Panc1 (cell line): ENCODE measurements at regions not wholly inside any gene's neighbourhood (a gene's known extent, or its start where the extent isn't known, plus 50 kb on each side); places are given as distances from the start of the nearest gene placed in this dataset.

ENCODE experiments used
- ATAC-seq: fragments of 200-7000 bp; cut with Tn5 transposase; 2 replicates; pipeline ENCODE4 v1.9.1; 2020; ENCODE audit warnings: mild to moderate bottlenecking, moderate library complexity
- BruUV-seq: library from RNA; stranded (reverse); fragments of 400-500 nt; replicated peaks from 2 replicates; lab custom pipeline; 2021; lab: Mats Ljungman, UMichigan
- CTCF ChIA-PET: fragments of 300-600 bp; sonication (Branson Sonifier 250); formaldehyde crosslinking; loops from one replicate; lab custom pipeline; 2022; ENCODE audit warnings: antibody characterized with exemption; lab: Charles Lee
- POLR2A ChIA-PET: fragments of 300-600 bp; sonication (Branson Sonifier 250); formaldehyde crosslinking; loops from one replicate; lab custom pipeline; 2022; ENCODE audit warnings: antibody characterized with exemption; lab: Charles Lee
- DNase-seq: peaks from one replicate; pipeline ENCODE4 v3.0.0-alpha.2; 2010; ENCODE audit warnings: low read depth, low spot score
- H3K27ac ChIP-seq: 2 replicates; pipeline ENCODE4 v1.5.1; 2011; ENCODE audit warnings: mild to moderate bottlenecking, low read length, inconsistent platforms
- H3K27me3 ChIP-seq: fragments of 200-500 bp; sonication (Bioruptor generic); 2 replicates; pipeline ENCODE4 v1.6.0; 2014; ENCODE audit warnings: low read length, inconsistent platforms; ENCODE audit not compliant: control insufficient read depth, insufficient read depth
- H3K36me3 ChIP-seq: fragments of 200-500 bp; sonication (Bioruptor generic); 2 replicates; pipeline ENCODE4 v1.5.1; 2014; ENCODE audit warnings: inconsistent platforms, mild to moderate bottlenecking, low read length, moderate library complexity; ENCODE audit not compliant: control insufficient read depth, insufficient read depth
- H3K4me1 ChIP-seq: 2 replicates; pipeline ENCODE4 v1.5.1; 2011; ENCODE audit warnings: inconsistent platforms, mild to moderate bottlenecking, low read length, moderate library complexity; ENCODE audit not compliant: control insufficient read depth, insufficient read depth
- H3K4me3 ChIP-seq, 2 experiments: 2 replicates each; pipeline ENCODE4 v1.5.1; 2011 to 2012; ENCODE audit warnings: low read depth in 2 of 2, low read length in 2 of 2, mild to moderate bottlenecking in 2 of 2, inconsistent platforms in 1 of 2, moderate library complexity in 1 of 2
- H3K9me3 ChIP-seq: fragments of 200-500 bp; sonication (Bioruptor generic); 2 replicates; pipeline ENCODE4 v1.5.1; 2014; ENCODE audit warnings: low read depth, mild to moderate bottlenecking, inconsistent platforms, low read length, moderate library complexity; ENCODE audit not compliant: control insufficient read depth, insufficient read depth
- CTCF ChIP-seq: fragments of 450-650 bp; IDR thresholded peaks from 2 replicates; pipeline ENCODE4 v1.5.1; 2017; ENCODE audit warnings: mild to moderate bottlenecking
- POLR2AphosphoS5 ChIP-seq: IDR thresholded peaks from 2 replicates; pipeline ENCODE4 v1.6.1; 2012; ENCODE audit warnings: mild to moderate bottlenecking, low read depth, low read length, moderate library complexity
- REST ChIP-seq, 2 experiments: IDR thresholded peaks; 2 replicates each; pipeline ENCODE4 v1.6.1; 2011 to 2012; ENCODE audit warnings: low read depth in 2 of 2, control low read depth in 1 of 2, low read length in 1 of 2, mild to moderate bottlenecking in 1 of 2, moderate library complexity in 1 of 2; ENCODE audit not compliant: insufficient read depth in 1 of 2
- SIN3A ChIP-seq: IDR thresholded peaks from 2 replicates; pipeline ENCODE4 v1.6.1; 2012; ENCODE audit warnings: low read depth, mild to moderate bottlenecking, low read length, moderate library complexity, borderline replicate concordance; ENCODE audit not compliant: insufficient read depth
- TCF7L2 ChIP-seq: IDR thresholded peaks from 2 replicates; pipeline ENCODE4 v1.6.1; 2011; ENCODE audit warnings: mild to moderate bottlenecking, low read depth, low read length, inconsistent platforms
- in situ Hi-C: cut with HindIII; loops from 2 replicates; pipeline ENCODE4 v1.10.0; 2016; ENCODE audit warnings: low sequenced_read_pairs, low pct_unique_long_range_greater_than_20kb
- intact Hi-C: fragments of 100-400 bp; cut with micrococcal nuclease; formaldehyde crosslinking; loops from one replicate; pipeline ENCODE4 v1.10.0; 2022; ENCODE audit not compliant: unreplicated experiment

DNA sequence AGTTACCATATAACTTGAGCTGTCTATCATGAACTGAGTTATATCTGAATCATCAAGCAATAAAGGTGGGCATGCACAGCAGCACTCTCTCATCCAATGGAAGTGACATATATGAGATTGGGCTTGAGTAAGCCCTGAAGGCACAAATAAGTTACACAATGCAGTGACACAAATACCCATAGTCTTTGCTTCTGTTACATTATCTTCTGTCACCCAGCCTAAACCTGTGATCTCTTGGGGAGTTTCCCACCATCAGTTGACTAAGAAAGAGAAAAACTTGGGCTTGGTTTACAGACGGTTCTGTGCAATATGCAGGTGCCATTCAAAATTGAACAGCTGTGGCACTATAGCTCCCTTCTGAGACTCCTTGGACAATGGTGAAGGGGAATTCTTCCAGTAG, 138.8 kb upstream of the IL15 start:
- DNase-seq (no peak), ATAC-seq (no peak)
- ChIA-PET POLR2A (no interaction called here), CTCF (no interaction called here)
- TF ChIP-seq TCF7L2 = no peak
- no peak for TF ChIP-seq POLR2AphosphoS5
- TF ChIP-seq REST (IDR thresholded peaks at IDR 0.05; ENCODE audit: insufficient read depth in 1 of 2, low read depth in 2 of 2, low read length in 1 of 2) = no peak
- TF ChIP-seq CTCF = no peak
- no peak for TF ChIP-seq SIN3A
- no TSS peak for BruUV-seq
- no peaks in the 10 kb centered on the region for H3K27me3 ChIP-seq
- no peaks in the 10 kb centered on the region for H3K36me3 ChIP-seq
- H3K27ac ChIP-seq = no peak overlapping the region
- H3K4me3 ChIP-seq = no peak overlapping the region
- in situ Hi-C loops = no loop called here
- intact Hi-C loops = no loop called here
- no peaks in the 10 kb centered on the region for H3K4me1 ChIP-seq
- no peaks in the 10 kb centered on the region for H3K9me3 ChIP-seq

GRCh38 chr4:141499261-141499853, 137.0 kb upstream of the IL15 start:
- DNase-seq (no peak), ATAC-seq (no peak)
- H3K4me3 ChIP-seq = no peak overlapping the region
- in situ Hi-C loops = no loop called here
- TF ChIP-seq CTCF (no peak), POLR2AphosphoS5 (no peak), REST (IDR thresholded peaks at IDR 0.05; ENCODE audit: insufficient read depth in 1 of 2, low read depth in 2 of 2, low read length in 1 of 2) (no peak), TCF7L2 (no peak), SIN3A (no peak)
- POLR2A ChIA-PET = no interaction called here
- BruUV-seq = no TSS peak
- H3K27ac ChIP-seq = no peak overlapping the region
- no peaks in the 10 kb centered on the region for H3K27me3 ChIP-seq
- intact Hi-C loops = no loop called here
- H3K36me3 ChIP-seq = no peaks in the 10 kb centered on the region
- no peaks in the 10 kb centered on the region for H3K4me1 ChIP-seq
- no peaks in the 10 kb centered on the region for H3K9me3 ChIP-seq
- CTCF ChIA-PET = no interaction called here
